DMS79 treated with DMSO at 0.1 percent for 48 hours (cell line): ENCODE measurements at regions not wholly inside any gene's neighbourhood (a gene's known extent, or its start where the extent isn't known, plus 50 kb on each side); places are given as distances from the start of the nearest gene placed in this dataset.
"Not testable (repeated sequence)": the region's sequence is repeated elsewhere in the genome, so short reads cannot be mapped to it uniquely, and the experiment has no call there.

ENCODE experiments used
- DNase-seq: peaks from one replicate; lab custom pipeline; 2025; lab: John Stamatoyannopoulos, UW

DNA sequence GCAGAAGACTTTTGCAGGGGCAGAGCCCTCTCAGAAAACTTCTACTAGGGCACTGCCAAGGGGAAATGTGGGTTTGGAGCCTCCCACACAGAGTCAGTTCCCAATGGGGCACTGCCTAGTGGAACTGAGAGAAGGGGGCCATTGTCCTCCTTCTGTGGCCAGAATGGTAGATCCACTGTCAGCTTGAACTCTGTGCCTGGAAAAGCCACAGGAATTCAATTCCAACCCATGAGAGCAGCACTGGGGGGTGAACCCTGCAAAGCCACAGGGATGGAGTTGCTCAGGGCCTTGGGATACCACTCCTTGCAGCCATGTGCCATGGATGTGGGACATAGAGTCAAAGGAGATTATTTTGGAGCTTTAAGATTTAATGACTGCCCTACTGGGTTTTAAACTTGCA lies 262.2 kb upstream of the SEMA3C start:
- no peak for DNase-seq

GRCh38 chr7:81180573-81180972 lies 261.7 kb upstream of the SEMA3C start:
- no peak for DNase-seq

- peak; percentile 61 for DNase-seq
These were observed 256.6 kb upstream of the SEMA3C start for GRCh38 chr7:81175275-81175940.

DNA sequence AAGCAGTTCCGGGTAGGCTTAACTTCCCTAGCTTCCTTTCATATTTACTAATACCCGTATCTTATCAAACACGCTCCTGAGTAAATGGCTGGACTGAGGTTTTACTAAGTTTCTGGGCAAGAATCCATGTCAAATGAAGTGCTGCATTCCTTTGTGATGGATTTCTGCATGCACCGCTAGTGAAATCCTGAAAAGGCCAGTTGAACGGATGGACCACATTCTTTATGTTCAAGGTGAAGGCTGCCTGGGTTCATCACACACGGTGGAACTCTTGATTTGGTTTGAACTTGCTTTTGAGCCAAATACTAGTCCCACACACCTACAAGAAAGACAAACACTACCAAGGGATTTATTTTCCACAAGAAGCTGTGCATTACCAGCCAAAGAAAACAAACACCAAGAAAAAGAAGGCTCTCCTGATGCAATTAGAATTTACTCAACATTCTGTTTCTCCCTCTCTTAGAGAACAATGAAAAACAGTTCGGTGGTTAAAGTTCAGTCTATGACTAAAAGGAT lies 255.0 kb upstream of the SEMA3C start:
- DNase-seq = peak; percentile 31

DNA sequence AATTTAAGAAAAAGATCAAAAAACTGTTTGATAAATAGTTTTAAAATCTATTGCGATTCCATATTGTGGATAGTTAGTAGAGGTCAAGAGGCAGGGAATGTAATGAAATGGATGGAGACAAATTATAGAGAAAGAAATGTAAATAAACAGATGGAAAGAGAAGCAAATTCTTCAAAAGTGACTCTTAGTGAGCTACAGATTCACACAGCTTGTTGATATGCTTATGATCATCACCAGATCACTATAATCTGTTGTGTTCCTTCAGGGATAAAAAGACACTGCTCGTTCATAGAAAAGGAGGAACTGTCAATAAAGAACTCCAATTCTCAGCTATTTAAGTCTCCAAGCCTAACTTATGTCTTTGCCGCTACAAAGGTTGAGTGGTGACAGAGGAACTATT lies 251.4 kb upstream of the SEMA3C start:
- DNase-seq = no peak

- DNase-seq = no peak
These were observed 249.1 kb upstream of the SEMA3C start for GRCh38 chr7:81167934-81168333.

DNA sequence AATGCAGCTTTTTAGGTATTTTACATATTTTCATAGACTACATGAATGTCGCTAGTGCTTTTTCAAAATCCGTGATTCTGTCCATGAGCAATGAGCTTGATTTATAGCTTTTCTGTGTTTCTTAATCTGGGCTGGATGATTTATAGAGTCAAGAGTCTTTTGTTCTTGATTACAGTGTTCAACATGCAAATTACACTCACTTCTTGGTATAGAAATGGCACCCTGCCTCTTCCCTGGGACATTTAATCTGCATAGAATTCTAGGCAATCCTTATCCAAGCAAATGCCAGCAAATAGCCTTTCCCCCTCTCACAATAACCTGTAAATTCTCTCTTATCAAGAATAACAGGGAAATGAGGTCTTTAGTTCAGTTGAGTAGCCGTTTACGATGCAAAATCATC lies 246.2 kb upstream of the SEMA3C start:
- no peak for DNase-seq

- DNase-seq = no peak
These were observed 244.1 kb upstream of the SEMA3C start for GRCh38 chr7:81162771-81163525.

GRCh38 chr7:81162234-81162633 lies 243.4 kb upstream of the SEMA3C start:
- peak; percentile 67 for DNase-seq

GRCh38 chr7:81161451-81162075 lies 242.7 kb upstream of the SEMA3C start:
- peak; percentile 98 for DNase-seq

- no peak for DNase-seq
These were observed 240.6 kb upstream of the SEMA3C start for GRCh38 chr7:81159402-81159801.

DNA sequence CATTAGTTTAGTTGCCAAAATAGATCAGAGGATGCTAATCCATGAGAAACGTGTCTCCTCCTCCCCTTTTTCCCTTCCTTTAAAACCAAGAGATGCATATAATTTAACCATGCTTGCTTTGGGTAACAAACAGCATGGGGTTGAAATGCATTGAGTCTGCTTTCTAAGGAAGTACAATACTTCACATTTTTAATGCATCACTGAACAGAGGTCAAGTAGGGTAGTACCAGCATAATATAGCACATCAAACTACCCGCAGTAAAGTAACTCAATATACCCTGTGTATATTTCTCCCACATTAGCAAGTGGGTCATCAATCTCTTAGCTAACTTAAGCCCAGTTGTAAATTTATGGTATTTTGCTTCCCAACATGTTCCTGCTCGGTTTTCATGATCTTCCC lies 239.3 kb upstream of the SEMA3C start:
- DNase-seq = peak; percentile 76

- no peak for DNase-seq
These were observed 237.0 kb upstream of the SEMA3C start for GRCh38 chr7:81155654-81156373.

- DNase-seq = no peak
These were observed 235.7 kb upstream of the SEMA3C start for GRCh38 chr7:81154565-81154964.

DNA sequence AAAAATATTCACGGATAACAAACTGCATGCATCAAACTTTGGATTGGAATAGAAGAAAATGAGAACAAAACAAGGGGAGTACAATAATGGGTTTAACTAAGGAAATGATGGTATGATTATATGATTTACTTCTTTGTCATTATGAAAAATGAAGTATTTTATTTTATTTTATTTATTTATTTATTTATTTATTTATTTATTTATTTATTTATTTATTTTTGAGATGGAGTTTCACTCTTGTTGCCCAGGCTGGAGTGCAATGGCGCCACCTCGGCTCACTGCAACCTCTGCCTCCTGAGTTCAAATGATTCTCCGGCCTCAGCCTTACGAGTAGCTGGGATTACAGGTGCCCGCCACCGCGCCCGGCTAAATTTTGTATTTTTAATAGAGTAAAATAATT lies 234.1 kb upstream of the SEMA3C start:
- not testable (repeated sequence) for DNase-seq

DNA sequence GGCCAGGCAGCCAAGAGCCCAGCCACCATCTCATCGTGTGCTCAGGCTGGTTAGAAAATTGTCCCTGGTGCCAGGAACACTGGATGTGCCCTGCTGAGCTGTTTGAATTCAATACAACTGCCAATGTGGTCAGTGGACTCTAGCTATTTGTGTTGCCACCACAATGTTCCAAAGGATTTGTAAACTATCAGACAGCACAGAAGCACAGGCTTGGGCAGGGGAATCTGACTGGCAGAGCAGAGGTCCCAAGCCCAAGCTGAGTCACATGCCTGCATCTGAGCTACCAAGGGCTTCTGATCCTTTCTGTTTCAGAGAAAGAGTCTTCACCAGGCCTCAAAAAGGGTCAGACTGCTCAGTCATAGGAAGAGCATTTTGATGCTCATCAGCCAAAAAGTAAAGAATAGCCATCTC lies 232.1 kb upstream of the SEMA3C start:
- DNase-seq = no peak

GRCh38 chr7:81143856-81144255 lies 225.0 kb upstream of the SEMA3C start:
- no peak for DNase-seq

GRCh38 chr7:81141257-81142205 lies 222.7 kb upstream of the SEMA3C start:
- not testable (repeated sequence) for DNase-seq

DNA sequence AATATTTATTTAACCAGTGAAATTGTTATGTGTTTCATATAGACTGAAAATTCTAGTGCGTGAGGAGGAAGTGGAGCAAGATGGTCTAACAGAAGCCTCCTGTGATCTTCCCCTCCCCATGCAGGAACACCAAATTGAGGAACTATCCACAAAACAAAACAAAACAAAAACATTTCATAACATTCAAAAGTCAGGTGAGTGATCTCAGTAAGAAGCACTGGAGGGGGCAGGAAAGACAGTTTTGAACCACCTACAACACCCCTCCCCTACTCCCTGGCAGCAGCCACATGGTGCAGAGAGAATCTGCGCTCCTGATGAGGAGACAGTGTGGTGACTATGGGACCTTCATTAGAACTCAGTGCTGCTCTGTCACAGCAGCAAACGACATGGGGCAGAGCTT lies 221.9 kb upstream of the SEMA3C start:
- no peak for DNase-seq

DNA sequence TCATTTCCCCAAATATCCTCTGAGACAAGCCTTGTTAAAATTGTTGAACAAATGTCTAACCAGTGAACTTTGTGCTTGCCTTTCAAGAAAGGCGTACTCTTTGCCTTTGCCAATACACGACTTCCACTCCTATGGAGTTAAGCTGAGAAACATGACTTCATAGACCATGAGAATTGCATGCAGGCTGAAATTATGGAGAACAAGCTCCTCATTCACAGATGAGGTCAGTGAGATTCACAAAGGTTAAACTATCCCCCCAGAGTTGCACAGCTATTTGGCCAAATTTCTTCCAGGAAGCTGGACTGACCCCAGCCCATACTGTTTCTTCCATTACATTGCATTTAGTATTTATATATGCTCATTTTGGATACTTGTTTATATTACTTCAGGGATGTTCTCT lies 221.4 kb upstream of the SEMA3C start:
- DNase-seq = no peak

DNA sequence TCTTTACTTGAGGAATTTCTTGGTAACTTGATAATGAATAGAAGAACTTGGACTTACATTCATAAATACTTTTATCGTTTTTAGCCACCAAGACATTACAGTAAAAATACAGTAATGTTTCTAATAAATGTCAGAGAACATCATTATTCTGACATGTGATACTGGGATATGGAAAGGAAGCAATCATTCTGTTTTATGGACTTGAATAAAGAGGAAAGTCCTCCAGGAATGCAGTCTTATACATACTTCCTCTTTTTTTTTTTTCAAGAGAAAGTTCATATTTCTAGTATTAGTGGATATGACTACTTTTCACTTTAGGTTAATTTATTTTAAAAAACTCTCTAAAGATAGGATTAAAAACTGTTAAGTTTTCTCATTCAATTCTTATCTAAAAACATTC lies 220.0 kb upstream of the SEMA3C start:
- DNase-seq = no peak
